H1 (cell line): ENCODE measurements at regions not wholly inside any gene's neighbourhood (a gene's known extent, or its start where the extent isn't known, plus 50 kb on each side); places are given as distances from the start of the nearest gene placed in this dataset.

ENCODE experiments used
- CTCF ChIA-PET: fragments of 300-600 bp; sonication (Branson Sonifier 250); formaldehyde crosslinking; loops from one replicate; lab custom pipeline; 2021; ENCODE audit not compliant: partially characterized antibody; lab: Charles Lee
- POLR2A ChIA-PET: fragments of 300-600 bp; sonication (Branson Sonifier 250); formaldehyde crosslinking; loops from one replicate; lab custom pipeline; 2021; ENCODE audit warnings: inconsistent platforms; ENCODE audit not compliant: partially characterized antibody; lab: Charles Lee
- DNase-seq, 2 experiments: peaks; one replicate each; pipeline versions ENCODE4 v3.0.0 to v3.0.0-alpha.2; 2010 to 2022; ENCODE audit warnings: low spot score in 2 of 2, low read depth in 1 of 2, mixed read lengths in 1 of 2
- FAIRE-seq: peaks from 2 replicates; lab custom pipeline; 2011; peaks lifted over from hg19 to GRCh38; lab: Jason Lieb, UNC
- H2AFZ ChIP-seq: 2 replicates; pipeline ENCODE4 v1.8.1; 2012; ENCODE audit warnings: low read length, inconsistent platforms
- H2AK5ac ChIP-seq: 2 replicates; pipeline ENCODE4 v1.6.1; 2013; ENCODE audit warnings: low read depth, low read length
- H2BK120ac ChIP-seq: replicated peaks from 2 replicates; pipeline ENCODE3; 2013; ENCODE audit warnings: low read depth, low read length, inconsistent platforms
- H2BK12ac ChIP-seq: 2 replicates; pipeline ENCODE4 v1.6.1; 2013; ENCODE audit warnings: low read depth, low read length
- H2BK15ac ChIP-seq: 2 replicates; pipeline ENCODE4 v1.6.1; 2013; ENCODE audit warnings: low read length
- H2BK20ac ChIP-seq: 2 replicates; pipeline ENCODE4 v1.6.1; 2013; ENCODE audit warnings: low read length
- H2BK5ac ChIP-seq: 2 replicates; pipeline ENCODE4 v1.6.1; 2013; ENCODE audit warnings: low read depth, low read length
- H3K14ac ChIP-seq: 2 replicates; pipeline ENCODE4 v1.6.1; 2013; ENCODE audit warnings: inconsistent platforms; ENCODE audit not compliant: insufficient read length
- H3K18ac ChIP-seq: 2 replicates; pipeline ENCODE4 v1.6.1; 2013; ENCODE audit warnings: low read length; ENCODE audit errors: extremely low read depth
- H3K23ac ChIP-seq: 2 replicates; pipeline ENCODE4 v1.6.1; 2013; ENCODE audit warnings: inconsistent platforms; ENCODE audit not compliant: insufficient read length
- H3K23me2 ChIP-seq: 2 replicates; pipeline ENCODE4 v1.6.1; 2013; ENCODE audit warnings: low read depth, low read length
- H3K27ac ChIP-seq: 2 replicates; pipeline ENCODE4 v1.6.1; 2011; ENCODE audit warnings: low read depth, low read length, inconsistent platforms
- H3K27me3 ChIP-seq, 4 experiments: replicated peaks in 1 of 4; 1 replicate in 1 of 4; 2 replicates in 3 of 4; pipeline versions ENCODE4 v1.6.1 to v1.8.1; 2011 to 2013; ENCODE audit warnings: low read length in 3 of 4, mild to moderate bottlenecking in 3 of 4, inconsistent platforms in 2 of 4, mixed read lengths in 2 of 4, moderate library complexity in 1 of 4; ENCODE audit not compliant: control insufficient read depth in 3 of 4, insufficient read depth in 3 of 4; ENCODE audit errors: extremely low read depth in 1 of 4
- H3K36me3 ChIP-seq, 4 experiments: 2 replicates each; pipeline versions ENCODE4 v1.6.1 to v1.8.1; 2011 to 2013; ENCODE audit warnings: mild to moderate bottlenecking in 4 of 4, low read length in 3 of 4, moderate library complexity in 2 of 4, control low read depth in 1 of 4, inconsistent platforms in 1 of 4; ENCODE audit not compliant: insufficient read depth in 4 of 4, control insufficient read depth in 2 of 4
- H3K4ac ChIP-seq: replicated peaks from 2 replicates; pipeline ENCODE3; 2013; ENCODE audit warnings: low read length, low read depth, mixed read lengths, inconsistent platforms; ENCODE audit not compliant: insufficient read length
- H3K4me1 ChIP-seq, 4 experiments: replicated peaks in 1 of 4; 1 replicate in 1 of 4; 2 replicates in 3 of 4; pipeline versions ENCODE4 v1.6.1 to v1.8.1; 2011 to 2013; ENCODE audit warnings: low read length in 3 of 4, inconsistent platforms in 2 of 4, mixed read lengths in 1 of 4; ENCODE audit not compliant: insufficient read depth in 4 of 4, control insufficient read depth in 3 of 4
- H3K4me2 ChIP-seq, 2 experiments: 2 replicates each; pipeline versions ENCODE4 v1.6.1 to v1.8.1; 2011 to 2013; ENCODE audit warnings: low read depth in 2 of 2, low read length in 2 of 2, control low read depth in 1 of 2, inconsistent platforms in 1 of 2, mild to moderate bottlenecking in 1 of 2; ENCODE audit not compliant: insufficient read depth in 1 of 2
- H3K4me3 ChIP-seq, 4 experiments: fragments of 200-600, 300-600 bp in 1 of 4; sonication (generic), shearing (Covaris generic), sonication (Bioruptor Twin) in 1 of 4; 2 replicates each; pipeline versions ENCODE4 v1.5.1 to v1.8.1; 2011 to 2016; ENCODE audit warnings: low read length in 4 of 4, low read depth in 3 of 4, control low read depth in 2 of 4, inconsistent platforms in 2 of 4, mild to moderate bottlenecking in 2 of 4, mixed read lengths in 1 of 4, moderate library complexity in 1 of 4; ENCODE audit not compliant: insufficient read depth in 2 of 4; ENCODE audit errors: extremely low read depth in 1 of 4
- H3K56ac ChIP-seq: replicated peaks from 2 replicates; pipeline ENCODE3; 2013; ENCODE audit warnings: low read depth, mild to moderate bottlenecking, mixed read lengths, low read length, inconsistent platforms; ENCODE audit not compliant: insufficient read length
- H3K79me1 ChIP-seq: 2 replicates; pipeline ENCODE4 v1.6.1; 2013; ENCODE audit warnings: low read depth, low read length, control low read depth
- H3K79me2 ChIP-seq, 2 experiments: 2 replicates each; pipeline versions ENCODE4 v1.6.1 to v1.8.1; 2012 to 2013; ENCODE audit warnings: low read length in 2 of 2, mild to moderate bottlenecking in 2 of 2, inconsistent platforms in 1 of 2; ENCODE audit not compliant: insufficient read depth in 2 of 2, control insufficient read depth in 1 of 2
- H3K9ac ChIP-seq, 4 experiments: replicated peaks in 1 of 4; 1 replicate in 1 of 4; 2 replicates in 3 of 4; pipeline versions ENCODE4 v1.6.1 to v1.8.1; 2011 to 2013; ENCODE audit warnings: low read depth in 3 of 4, low read length in 3 of 4, control low read depth in 2 of 4, mild to moderate bottlenecking in 2 of 4, moderate library complexity in 2 of 4, inconsistent platforms in 1 of 4; ENCODE audit errors: extremely low read depth in 1 of 4
- H3K9me3 ChIP-seq, 2 experiments: 2 replicates each; pipeline versions ENCODE4 v1.6.1 to v1.8.1; 2012 to 2013; ENCODE audit warnings: mild to moderate bottlenecking in 2 of 2, moderate library complexity in 2 of 2, control low read depth in 1 of 2, inconsistent platforms in 1 of 2, low read depth in 1 of 2, low read length in 1 of 2, mixed read lengths in 1 of 2; ENCODE audit not compliant: insufficient read depth in 2 of 2
- H4K20me1 ChIP-seq, 2 experiments: replicated peaks in 1 of 2; 2 replicates each; pipeline versions ENCODE3 to v1.8.1; 2011 to 2013; ENCODE audit warnings: inconsistent platforms in 2 of 2, low read length in 2 of 2, mild to moderate bottlenecking in 1 of 2; ENCODE audit not compliant: insufficient read depth in 2 of 2, control insufficient read depth in 1 of 2
- H4K5ac ChIP-seq: 2 replicates; pipeline ENCODE4 v1.6.1; 2013; ENCODE audit warnings: low read length, low read depth, mixed read lengths, inconsistent platforms; ENCODE audit not compliant: insufficient read length
- H4K8ac ChIP-seq: 2 replicates; pipeline ENCODE4 v1.8.0; 2013; ENCODE audit warnings: mild to moderate bottlenecking, moderate library complexity, low read length, inconsistent platforms; ENCODE audit not compliant: insufficient read depth; ENCODE audit errors: extremely low read depth
- H4K91ac ChIP-seq: replicated peaks from 2 replicates; pipeline ENCODE3; 2013; ENCODE audit warnings: low read length, mixed read lengths, inconsistent platforms; ENCODE audit not compliant: insufficient read length
- BCL11A ChIP-seq, 2 experiments: IDR thresholded peaks; one replicate each; pipeline ENCODE4 v1.6.1; 2011; ENCODE audit warnings: low read depth in 2 of 2, low read length in 2 of 2, mild to moderate bottlenecking in 2 of 2
- CBX5 ChIP-seq: fragments of 300-800, 300-1000 bp; sonication (generic); IDR thresholded peaks from 2 replicates; pipeline ENCODE4 v1.7.1; 2016; ENCODE audit warnings: antibody characterized with exemption, low read length, low read depth
- CEBPB ChIP-seq: IDR thresholded peaks from 2 replicates; pipeline ENCODE4 v1.6.1; 2012; ENCODE audit warnings: low read depth, low read length
- CHD2 ChIP-seq: IDR thresholded peaks from 2 replicates; pipeline ENCODE4 v1.6.1; 2012; ENCODE audit warnings: low read length, improper control_type of control experiment
- E2F6 ChIP-seq: IDR thresholded peaks from 2 replicates; pipeline ENCODE4 v1.6.1; 2012; ENCODE audit warnings: inconsistent platforms
- HDAC2 ChIP-seq, 2 experiments: fragments of 300-600 bp in 1 of 2; sonication (generic) in 1 of 2; IDR thresholded peaks; 2 replicates each; pipeline ENCODE4 v1.6.1; 2011 to 2012; ENCODE audit warnings: low read depth in 2 of 2, low read length in 2 of 2, mild to moderate bottlenecking in 2 of 2, moderate library complexity in 2 of 2, borderline replicate concordance in 1 of 2, inconsistent platforms in 1 of 2
- NRF1 ChIP-seq: IDR thresholded peaks from 2 replicates; pipeline ENCODE4 v1.6.1; 2011; ENCODE audit warnings: mild to moderate bottlenecking, low read depth, low read length, improper control_type of control experiment
- PHF8 ChIP-seq: fragments of 200-600 bp; sonication (generic); conservative IDR thresholded peaks from 2 replicates; pipeline ENCODE4 v1.7.1; 2012; ENCODE audit warnings: low read depth, mild to moderate bottlenecking, inconsistent platforms, low read length, moderate library complexity
- POU5F1 ChIP-seq: IDR thresholded peaks from 2 replicates; pipeline ENCODE4 v1.6.1; 2011; ENCODE audit warnings: low read depth, mild to moderate bottlenecking, low read length, moderate library complexity
- SIN3A ChIP-seq, 2 experiments: IDR thresholded peaks in 1 of 2; conservative IDR thresholded peaks in 1 of 2; 2 replicates each; pipeline ENCODE4 v1.6.1; 2011 to 2012; ENCODE audit warnings: low read length in 2 of 2, improper control_type of control experiment in 1 of 2, low read depth in 1 of 2, mild to moderate bottlenecking in 1 of 2
- SIX5 ChIP-seq: IDR thresholded peaks from 2 replicates; pipeline ENCODE4 v1.6.1; 2011; ENCODE audit warnings: mild to moderate bottlenecking, low read depth, low read length
- WGBS, 2 experiments: shearing (Covaris generic) in 1 of 2; methylation state at CpG; one replicate each; pipeline versions ENCODE4 v1.1.6 to v1.1.7; 2013 to 2015; ENCODE audit warnings: low lambda C conversion rate in 2 of 2, mixed read lengths in 2 of 2, inconsistent platforms in 1 of 2, low coverage in 1 of 2, missing lambda C conversion rate in 1 of 2; ENCODE audit not compliant: insufficient replicate concordance in 2 of 2, insufficient coverage in 1 of 2, insufficient read length in 1 of 2; ENCODE audit errors: extremely low coverage in 1 of 2, missing lambda C conversion rate in 1 of 2; 5-methylcytosine and 5-hydroxymethylcytosine counted together

GRCh38 chr12:17076028-17076744 lies 470.2 kb upstream of the LMO3 start:
- Histone ChIP-seq H3K23ac (no peak overlapping the region), H3K14ac (no peak overlapping the region), H2AK5ac (no peak overlapping the region), H2BK120ac (no peak overlapping the region), H3K36me3 (no peaks in the 10 kb centered on the region), H3K56ac (no peak overlapping the region), H3K4ac (no peak overlapping the region), H3K4me1 (no peaks in the 10 kb centered on the region), H3K18ac (no peak overlapping the region), H2BK5ac (no peak overlapping the region), H4K20me1 (no peaks in the 10 kb centered on the region), H2AFZ (no peak overlapping the region), H3K79me1 (no peaks in the 10 kb centered on the region), H3K27ac (no peak overlapping the region), H2BK12ac (no peak overlapping the region), H4K91ac (no peak overlapping the region), H3K4me2 (no peak overlapping the region), H3K23me2 (no peaks in the 10 kb centered on the region), H4K5ac (no peak overlapping the region), H3K9me3 (no peaks in the 10 kb centered on the region), H3K9ac (no peak overlapping the region), H4K8ac (no peak overlapping the region), H3K4me3 (no peak overlapping the region), H2BK20ac (no peak overlapping the region), H3K79me2 (no peaks in the 10 kb centered on the region), H3K27me3 (no peaks in the 10 kb centered on the region), H2BK15ac (no peak overlapping the region)
- ChIA-PET POLR2A (no interaction called here), CTCF (interaction anchor here (0.6 kb wide), 1 partner anchor 1620 kb away, joined by 3 read pairs; no protein-coding TSS in a partner anchor)
- WGBS, 2 experiments, result 86% methylated on average over 2 of the region's 2 CpGs; no CpG with 5 or more reads in 1 of the 2 experiments
- DNase-seq (no peak), FAIRE-seq (no peak)
- TF ChIP-seq POU5F1, result no peak
- no peak for TF ChIP-seq CEBPB
- no peak for TF ChIP-seq CBX5
- TF ChIP-seq CHD2, result no peak
- TF ChIP-seq SIX5, result no peak
- no peak for TF ChIP-seq HDAC2 (IDR thresholded peaks at IDR 0.05; ENCODE audit: borderline replicate concordance in 1 of 2, low read depth in 2 of 2, low read length in 2 of 2)
- no peak for TF ChIP-seq BCL11A (IDR thresholded peaks at IDR 0.05; ENCODE audit: low read depth in 2 of 2, low read length in 2 of 2)
- no peak for TF ChIP-seq SIN3A (conservative IDR thresholded peaks at IDR 0.05 in 1 of 2, IDR thresholded peaks at IDR 0.05 in 1 of 2; ENCODE audit: low read depth in 1 of 2, low read length in 2 of 2)
- TF ChIP-seq PHF8, result no peak
- TF ChIP-seq E2F6, result no peak
- TF ChIP-seq NRF1, result no peak
